ENCODE measurements at regions not wholly inside any gene's neighbourhood (a gene's known extent, or its start where the extent isn't known, plus 50 kb on each side); places are given as distances from the start of the nearest gene placed in this dataset.

DNA sequence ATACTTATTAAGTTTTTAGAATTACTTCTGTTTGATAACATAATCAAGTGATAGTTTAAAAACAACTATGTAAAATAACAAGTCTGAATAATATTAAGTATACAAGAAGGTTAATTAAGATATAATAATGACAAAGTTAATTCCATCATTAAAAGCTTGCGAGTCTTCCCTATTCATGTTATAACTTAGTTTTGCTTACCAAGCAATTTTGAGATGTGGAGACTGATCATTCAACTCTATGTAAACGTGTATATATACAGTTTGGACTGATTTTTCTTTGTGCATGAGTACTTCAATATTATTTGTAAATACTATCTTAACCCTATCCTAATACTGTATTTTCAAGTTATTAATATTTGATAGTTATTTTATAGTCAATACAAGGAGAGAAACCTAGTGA, 870.9 kb downstream of the GBE1 start:
- H3K36me3 ChIP-seq (replicated peaks in 1 of 2; ENCODE audit: insufficient read depth in 1 of 2, low read depth in 2 of 2), result no peaks in the 10 kb centered on the region
- H3K27me3 ChIP-seq, result no peaks in the 10 kb centered on the region
- DNase-seq (no peak), ATAC-seq (no peak)
- no peaks in the 10 kb centered on the region for H3K9me3 ChIP-seq
- H3K4me3 ChIP-seq, result no peak overlapping the region
- 59 to 63% methylated on average over 2 of the region's 2 CpGs for WGBS, 2 donors
- intact Hi-C loops (cut with DNase I), result no loop called here
- H3K4me1 ChIP-seq, result no peaks in the 10 kb centered on the region
- no peak for TF ChIP-seq POLR2A (IDR thresholded peaks at IDR 0.05)
- TF ChIP-seq, protein P1, sequence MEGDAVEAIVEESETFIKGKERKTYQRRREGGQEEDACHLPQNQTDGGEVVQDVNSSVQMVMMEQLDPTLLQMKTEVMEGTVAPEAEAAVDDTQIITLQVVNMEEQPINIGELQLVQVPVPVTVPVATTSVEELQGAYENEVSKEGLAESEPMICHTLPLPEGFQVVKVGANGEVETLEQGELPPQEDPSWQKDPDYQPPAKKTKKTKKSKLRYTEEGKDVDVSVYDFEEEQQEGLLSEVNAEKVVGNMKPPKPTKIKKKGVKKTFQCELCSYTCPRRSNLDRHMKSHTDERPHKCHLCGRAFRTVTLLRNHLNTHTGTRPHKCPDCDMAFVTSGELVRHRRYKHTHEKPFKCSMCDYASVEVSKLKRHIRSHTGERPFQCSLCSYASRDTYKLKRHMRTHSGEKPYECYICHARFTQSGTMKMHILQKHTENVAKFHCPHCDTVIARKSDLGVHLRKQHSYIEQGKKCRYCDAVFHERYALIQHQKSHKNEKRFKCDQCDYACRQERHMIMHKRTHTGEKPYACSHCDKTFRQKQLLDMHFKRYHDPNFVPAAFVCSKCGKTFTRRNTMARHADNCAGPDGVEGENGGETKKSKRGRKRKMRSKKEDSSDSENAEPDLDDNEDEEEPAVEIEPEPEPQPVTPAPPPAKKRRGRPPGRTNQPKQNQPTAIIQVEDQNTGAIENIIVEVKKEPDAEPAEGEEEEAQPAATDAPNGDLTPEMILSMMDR (IDR thresholded peaks at IDR 0.05), result no peak
- no peak overlapping the region for H3K27ac ChIP-seq

DNA sequence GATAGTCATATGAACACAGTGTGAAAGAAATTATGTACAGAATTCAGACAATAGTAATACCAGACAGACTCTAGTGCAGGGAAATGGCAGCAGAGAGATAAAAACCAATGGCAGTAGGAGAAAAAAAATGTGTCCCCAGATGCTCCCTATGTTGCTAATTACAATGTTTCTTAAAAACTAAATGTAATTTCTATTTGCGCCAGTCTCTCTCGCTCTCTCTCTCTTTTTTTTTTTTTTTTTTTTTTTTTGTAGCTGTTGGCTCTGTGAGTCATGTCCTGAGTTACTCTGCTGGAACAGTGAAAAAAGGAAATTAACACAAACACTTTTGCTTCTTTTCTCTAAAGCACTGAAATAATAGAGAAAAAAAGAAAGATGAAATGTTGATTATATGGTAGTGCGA, 871.9 kb downstream of the GBE1 start:
- intact Hi-C loops (cut with DNase I), result no loop called here
- WGBS, 2 donors, result 58% methylated on average over 3 of the region's 3 CpGs
- H3K27me3 ChIP-seq, result no peaks in the 10 kb centered on the region

GRCh38 chr3:80870476-80871041, 890.9 kb downstream of the GBE1 start:
- no peak overlapping the region for H3K27ac ChIP-seq
- no peak overlapping the region for H3K4me3 ChIP-seq
- H3K36me3 ChIP-seq (replicated peaks in 1 of 2; ENCODE audit: insufficient read depth in 1 of 2, low read depth in 2 of 2), result no peaks in the 10 kb centered on the region
- no peaks in the 10 kb centered on the region for H3K27me3 ChIP-seq
- DNase-seq (no peak), ATAC-seq (no peak)
- intact Hi-C loops (cut with DNase I), result no loop called here
- no peaks in the 10 kb centered on the region for H3K9me3 ChIP-seq
- TF ChIP-seq POLR2A (IDR thresholded peaks at IDR 0.05), result no peak
- TF ChIP-seq, protein P1 (IDR thresholded peaks at IDR 0.05), result no peak
- no peaks in the 10 kb centered on the region for H3K4me1 ChIP-seq
- 79 to 85% methylated on average over 3 to 4 of the region's 4 CpGs for WGBS, 2 donors

More for the DNA sequence above, 871.9 kb downstream of the GBE1 start:
- ATAC-seq (no peak), DNase-seq (no peak)
- H3K27ac ChIP-seq, result no peak overlapping the region
- no peak overlapping the region for H3K4me3 ChIP-seq
- no peaks in the 10 kb centered on the region for H3K9me3 ChIP-seq
- no peaks in the 10 kb centered on the region for H3K4me1 ChIP-seq
- no peaks in the 10 kb centered on the region for H3K36me3 ChIP-seq (replicated peaks in 1 of 2; ENCODE audit: insufficient read depth in 1 of 2, low read depth in 2 of 2)
- no peak for TF ChIP-seq POLR2A (IDR thresholded peaks at IDR 0.05)
- TF ChIP-seq, protein P1 (IDR thresholded peaks at IDR 0.05), result no peak

DNA sequence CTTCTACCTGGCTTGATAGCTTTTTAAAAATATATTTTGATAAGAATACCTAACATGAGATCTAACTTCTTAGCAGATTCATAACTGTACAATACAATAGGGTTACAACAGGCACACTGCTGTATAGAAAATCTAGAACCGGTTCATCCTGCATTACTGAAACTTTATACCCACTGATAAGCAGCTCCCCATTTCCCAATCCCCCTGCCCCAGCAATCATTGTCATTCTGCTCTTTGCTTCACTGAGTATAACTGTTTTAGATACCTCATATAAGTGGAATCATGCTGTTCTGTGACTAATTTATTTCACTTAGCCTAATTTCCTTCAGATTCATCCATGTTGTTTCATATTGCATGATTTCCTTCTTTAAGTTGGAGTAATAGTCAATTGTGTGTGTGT, 906.0 kb downstream of the GBE1 start:
- Histone ChIP-seq H3K36me3 (replicated peaks in 1 of 2; ENCODE audit: insufficient read depth in 1 of 2, low read depth in 2 of 2) (no peaks in the 10 kb centered on the region), H3K27ac (no peak overlapping the region), H3K27me3 (no peaks in the 10 kb centered on the region), H3K9me3 (no peaks in the 10 kb centered on the region), H3K4me1 (no peaks in the 10 kb centered on the region), H3K4me3 (no peak overlapping the region)
- ATAC-seq (no peak), DNase-seq (no peak)
- intact Hi-C loops (cut with DNase I), result no loop called here
- TF ChIP-seq, protein P1 (IDR thresholded peaks at IDR 0.05), result no peak
- TF ChIP-seq POLR2A (IDR thresholded peaks at IDR 0.05), result no peak
- WGBS, 2 donors, result 48 to 64% methylated on average over 1 of the region's 1 CpG

- Histone ChIP-seq H3K9me3 (no peaks in the 10 kb centered on the region), H3K36me3 (replicated peaks in 1 of 2; ENCODE audit: insufficient read depth in 1 of 2, low read depth in 2 of 2) (no peaks in the 10 kb centered on the region), H3K4me3 (no peak overlapping the region), H3K27ac (no peak overlapping the region), H3K27me3 (no peaks in the 10 kb centered on the region), H3K4me1 (no peaks in the 10 kb centered on the region)
- no peak for TF ChIP-seq POLR2A (IDR thresholded peaks at IDR 0.05)
- no peak for DNase-seq
- ATAC-seq, result no peak
- intact Hi-C loops (cut with DNase I), result no loop called here
- 19 to 20% methylated on average over 2 of the region's 2 CpGs for WGBS, 2 donors
Measured at GRCh38 chr3:80836395-80836794, 925.0 kb downstream of the GBE1 start.
